T-cell (primary cell): ENCODE measurements at regions not wholly inside any gene's neighbourhood (a gene's known extent, or its start where the extent isn't known, plus 50 kb on each side); places are given as distances from the start of the nearest gene placed in this dataset.

ENCODE experiments used
- ATAC-seq, 4 experiments: fragments of 200-7000 bp in 3 of 4; fragments of 150-1000 bp in 1 of 4; cut with Tn5 transposase; replicated peaks in 1 of 4; 1 replicate in 3 of 4; 2 replicates in 1 of 4; pipeline ENCODE4 v1.10.0; 2021; ENCODE audit warnings: moderate library complexity in 3 of 4, mild to moderate bottlenecking in 2 of 4, moderate number of reproducible peaks in 1 of 4
- CTCF ChIA-PET, 2 donors: fragments of 300-600 bp; sonication (Branson Sonifier 250); formaldehyde crosslinking; loops; one replicate each; lab custom pipeline; 2022; ENCODE audit warnings: antibody characterized with exemption in 2 of 2; lab: Charles Lee
- POLR2A ChIA-PET, 2 donors: fragments of 300-600 bp; sonication (Branson Sonifier 250); formaldehyde crosslinking; loops; one replicate each; lab custom pipeline; 2022; ENCODE audit warnings: antibody characterized with exemption in 2 of 2; lab: Charles Lee
- DNase-seq, 35 experiments: peaks; one replicate each; pipeline versions ENCODE4 v3.0.0 to v3.0.0-alpha.2; 2013 to 2023
- H3K27ac ChIP-seq: one replicate; pipeline ENCODE4 v1.5.1; 2013; ENCODE audit warnings: low read length
- H3K27me3 ChIP-seq, 2 experiments: replicated peaks in 1 of 2; 1 replicate in 1 of 2; 2 replicates in 1 of 2; pipeline versions ENCODE4 v1.6.1 to v1.7.0; 2013; ENCODE audit warnings: low read length in 1 of 2, mixed read lengths in 1 of 2; ENCODE audit not compliant: control insufficient read depth in 2 of 2, insufficient read depth in 2 of 2; ENCODE audit errors: extremely low read depth in 1 of 2
- H3K36me3 ChIP-seq, 2 donors: 1 replicate in 1 of 2; 2 replicates in 1 of 2; pipeline versions ENCODE4 v1.6.1 to v1.7.0; 2013; ENCODE audit warnings: low read length in 1 of 2; ENCODE audit not compliant: control insufficient read depth in 2 of 2, insufficient read depth in 1 of 2; ENCODE audit errors: extremely low read depth in 1 of 2
- H3K4me1 ChIP-seq, 2 experiments: 1 replicate in 1 of 2; 2 replicates in 1 of 2; pipeline versions ENCODE4 v1.6.1 to v1.7.0; 2013; ENCODE audit warnings: low read length in 2 of 2, mixed read lengths in 1 of 2; ENCODE audit not compliant: insufficient read depth in 2 of 2, control insufficient read depth in 1 of 2; ENCODE audit errors: extremely low read depth in 1 of 2
- H3K4me3 ChIP-seq, 2 donors: 1 replicate in 1 of 2; 2 replicates in 1 of 2; pipeline versions ENCODE4 v1.5.1 to v1.7.0; 2013; ENCODE audit warnings: mild to moderate bottlenecking in 2 of 2, low read length in 1 of 2, moderate library complexity in 1 of 2; ENCODE audit not compliant: control insufficient read depth in 1 of 2; ENCODE audit errors: extremely low read depth in 1 of 2
- H3K9me3 ChIP-seq: 2 replicates; pipeline ENCODE4 v1.7.0; 2013
- H3K27ac Mint-ChIP-seq, 2 donors: one replicate each; pipeline ENCODE4 v1.8.0; 2020 to 2021; ENCODE audit warnings: mild to moderate bottlenecking in 2 of 2, mixed read lengths in 2 of 2
- H3K27me3 Mint-ChIP-seq, 2 donors: one replicate each; pipeline ENCODE4 v1.8.0; 2021 to 2022; ENCODE audit warnings: mixed read lengths in 2 of 2
- H3K36me3 Mint-ChIP-seq: one replicate; pipeline ENCODE4 v1.8.0; 2021; ENCODE audit warnings: mixed read lengths
- H3K4me1 Mint-ChIP-seq, 3 donors: one replicate each; pipeline ENCODE4 v1.8.0; 2020 to 2022; ENCODE audit warnings: mixed read lengths in 3 of 3, mild to moderate bottlenecking in 1 of 3
- H3K4me3 Mint-ChIP-seq, 3 donors: one replicate each; pipeline ENCODE4 v1.8.0; 2020 to 2022; ENCODE audit warnings: mild to moderate bottlenecking in 3 of 3, mixed read lengths in 3 of 3, moderate library complexity in 3 of 3
- H3K9me3 Mint-ChIP-seq, 3 donors: one replicate each; pipeline ENCODE4 v1.8.0; 2020 to 2022; ENCODE audit warnings: mixed read lengths in 3 of 3
- WGBS: methylation state at CpG from one replicate; pipeline ENCODE4 v1.1.5; 2013; ENCODE audit warnings: missing lambda C conversion rate; ENCODE audit not compliant: insufficient coverage; 5-methylcytosine and 5-hydroxymethylcytosine counted together

DNA sequence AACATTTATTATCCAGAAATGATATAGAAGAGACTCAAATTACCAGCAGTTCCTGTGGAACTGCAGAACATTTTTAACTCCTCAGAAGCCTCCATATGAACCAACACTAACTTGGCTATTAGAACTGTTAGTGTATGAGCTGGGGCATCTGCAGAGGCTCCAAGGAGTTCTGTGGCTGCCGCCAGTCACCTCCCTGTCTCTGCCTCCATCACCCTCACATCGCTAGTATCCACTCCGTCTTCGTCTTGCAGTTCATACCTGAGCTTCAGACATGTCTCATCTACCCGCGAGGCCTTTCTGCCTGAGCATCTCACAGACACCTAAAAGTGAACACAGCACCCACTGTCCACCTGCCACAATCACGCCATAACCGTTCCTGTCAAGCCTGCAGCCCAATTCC, 89.5 kb upstream of the CST7 start:
- Mint-ChIP-seq H3K9me3 (peaks cover 7 to 17% (median 8%) of the 10 kb centered on the region in 3 donors), H3K4me3 (peak overlapping the region in 1 of 3 donors; percentile 36), H3K36me3 (peaks cover 2% of the 10 kb centered on the region), H3K4me1 (peaks cover 12 to 23% (median 21%) of the 10 kb centered on the region in 3 donors), H3K27ac (no peak overlapping the region), H3K27me3 (peaks cover 12 to 13% of the 10 kb centered on the region in 2 donors)
- no peak for DNase-seq
- Histone ChIP-seq H3K9me3 (no peaks in the 10 kb centered on the region), H3K4me1 (peaks cover 0 to 17% of the 10 kb centered on the region in 2 experiments), H3K27ac (no peak overlapping the region), H3K4me3 (no peak overlapping the region), H3K36me3 (no peaks in the 10 kb centered on the region), H3K27me3 (peaks cover 0 to 27% of the 10 kb centered on the region in 2 experiments)
- CTCF ChIA-PET = no interaction called here
- POLR2A ChIA-PET = no interaction called here
- no peak for ATAC-seq
- WGBS = 95% methylated on average over 8 of the region's 8 CpGs

DNA sequence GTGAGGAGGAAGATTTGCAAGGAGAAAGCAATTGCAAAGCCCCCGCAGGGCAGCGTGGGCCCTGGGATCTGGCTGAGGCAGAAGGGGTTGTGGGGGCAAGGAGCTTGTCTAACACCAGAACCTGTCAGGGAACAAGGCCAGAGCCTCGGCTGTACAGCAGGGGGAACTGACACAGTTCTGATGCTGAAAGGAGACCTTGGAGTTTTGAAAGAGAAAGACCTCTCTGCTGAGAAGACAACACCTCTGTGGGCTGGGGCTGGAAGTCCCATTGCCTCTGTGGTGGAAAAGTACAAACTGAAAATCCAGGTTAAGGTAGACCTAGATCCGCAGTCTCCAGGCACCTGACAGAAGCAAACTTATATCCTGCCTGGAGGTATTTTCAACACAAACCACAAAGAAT, 86.9 kb upstream of the CST7 start:
- no peak for ATAC-seq
- no peak for DNase-seq
- POLR2A ChIA-PET = interaction anchor here in 1 of 2 donors (0.6 kb wide), 1 partner anchor 83 kb away, joined by 3 read pairs; no protein-coding TSS in a partner anchor

DNA sequence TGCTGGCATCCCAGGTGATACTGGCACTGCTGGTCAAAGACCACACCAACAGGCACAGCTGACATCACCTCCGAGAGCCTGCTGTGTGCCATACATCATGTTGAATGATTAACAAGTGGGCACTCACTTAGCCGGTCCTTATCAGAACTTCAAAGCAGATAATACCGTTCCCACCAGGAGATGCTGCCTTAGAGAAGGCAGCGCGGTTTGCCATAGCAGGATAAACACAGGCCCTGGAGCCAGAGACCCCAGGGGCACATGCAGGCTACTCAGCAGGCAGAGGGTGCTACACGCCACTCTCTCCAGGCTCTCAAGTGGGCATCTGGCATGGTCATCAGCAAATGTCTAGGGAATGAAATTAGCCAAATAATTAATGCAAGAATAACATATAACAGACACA, 86.5 kb upstream of the CST7 start:
- no peaks in the 10 kb centered on the region for H3K36me3 ChIP-seq
- Mint-ChIP-seq H3K36me3 (peaks cover 2% of the 10 kb centered on the region), H3K27me3 (peaks cover 13 to 17% of the 10 kb centered on the region in 2 donors), H3K4me1 (peaks cover 12 to 23% (median 21%) of the 10 kb centered on the region in 3 donors), H3K4me3 (no peak overlapping the region), H3K9me3 (peaks cover 11 to 14% (median 14%) of the 10 kb centered on the region in 3 donors), H3K27ac (no peak overlapping the region)
- ATAC-seq (no peak), DNase-seq (no peak)
- H3K4me1 ChIP-seq = peaks cover 0 to 17% of the 10 kb centered on the region in 2 experiments
- WGBS = 90% methylated on average over 5 of the region's 6 CpGs
- CTCF ChIA-PET = no interaction called here
- no peak overlapping the region for H3K4me3 ChIP-seq
- H3K27me3 ChIP-seq = peaks cover 0 to 21% of the 10 kb centered on the region in 2 experiments
- no peak overlapping the region for H3K27ac ChIP-seq
- H3K9me3 ChIP-seq = no peaks in the 10 kb centered on the region
- POLR2A ChIA-PET = no interaction called here

More for the DNA sequence above, 86.9 kb upstream of the CST7 start:
- peaks cover 2% of the 10 kb centered on the region for H3K36me3 Mint-ChIP-seq
- Histone ChIP-seq H3K27me3 (peaks cover 0 to 25% of the 10 kb centered on the region in 2 experiments), H3K9me3 (no peaks in the 10 kb centered on the region), H3K27ac (no peak overlapping the region), H3K4me3 (no peak overlapping the region), H3K4me1 (peaks cover 0 to 17% of the 10 kb centered on the region in 2 experiments), H3K36me3 (no peaks in the 10 kb centered on the region)
- peaks cover 12 to 23% (median 21%) of the 10 kb centered on the region in 3 donors for H3K4me1 Mint-ChIP-seq
- CTCF ChIA-PET = no interaction called here
- WGBS = 83% methylated on average over 4 of the region's 4 CpGs
- peaks cover 11 to 14% (median 14%) of the 10 kb centered on the region in 3 donors for H3K9me3 Mint-ChIP-seq
- H3K4me3 Mint-ChIP-seq = no peak overlapping the region
- no peak overlapping the region for H3K27ac Mint-ChIP-seq
- H3K27me3 Mint-ChIP-seq = peaks cover 13 to 17% of the 10 kb centered on the region in 2 donors

DNA sequence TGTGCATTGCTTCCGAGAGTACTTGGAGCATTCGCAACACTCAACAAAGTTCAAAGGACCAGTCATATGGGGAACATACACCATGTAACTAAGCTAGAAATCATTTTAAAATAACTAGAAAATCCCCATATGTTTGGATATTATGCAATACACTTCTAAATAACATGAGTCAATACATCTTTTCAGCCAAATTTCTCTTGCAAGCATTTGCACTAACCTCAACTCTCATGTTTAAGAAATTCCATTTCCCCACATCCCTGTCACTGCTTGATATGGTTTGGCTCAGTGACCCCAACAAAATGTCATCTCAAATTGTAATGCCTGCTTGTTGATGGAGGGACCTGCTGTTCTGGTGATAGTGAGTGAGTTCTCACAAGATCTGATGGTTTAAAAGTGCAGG, 85.7 kb upstream of the CST7 start:
- Mint-ChIP-seq H3K36me3 (peaks cover 2% of the 10 kb centered on the region), H3K27ac (no peak overlapping the region), H3K4me3 (no peak overlapping the region), H3K9me3 (peaks cover 11 to 14% (median 14%) of the 10 kb centered on the region in 3 donors), H3K27me3 (peaks cover 10 to 13% of the 10 kb centered on the region in 2 donors), H3K4me1 (peaks cover 6 to 19% (median 15%) of the 10 kb centered on the region in 3 donors)
- DNase-seq = no peak
- Histone ChIP-seq H3K4me3 (no peak overlapping the region), H3K27ac (no peak overlapping the region), H3K27me3 (peaks cover 0 to 17% of the 10 kb centered on the region in 2 experiments), H3K4me1 (peaks cover 0 to 15% of the 10 kb centered on the region in 2 experiments), H3K9me3 (no peaks in the 10 kb centered on the region), H3K36me3 (no peaks in the 10 kb centered on the region)
- CTCF ChIA-PET = no interaction called here
- POLR2A ChIA-PET = no interaction called here
- ATAC-seq = no peak
- WGBS = no CpG with 5 or more reads among the region's 2 CpGs

DNA sequence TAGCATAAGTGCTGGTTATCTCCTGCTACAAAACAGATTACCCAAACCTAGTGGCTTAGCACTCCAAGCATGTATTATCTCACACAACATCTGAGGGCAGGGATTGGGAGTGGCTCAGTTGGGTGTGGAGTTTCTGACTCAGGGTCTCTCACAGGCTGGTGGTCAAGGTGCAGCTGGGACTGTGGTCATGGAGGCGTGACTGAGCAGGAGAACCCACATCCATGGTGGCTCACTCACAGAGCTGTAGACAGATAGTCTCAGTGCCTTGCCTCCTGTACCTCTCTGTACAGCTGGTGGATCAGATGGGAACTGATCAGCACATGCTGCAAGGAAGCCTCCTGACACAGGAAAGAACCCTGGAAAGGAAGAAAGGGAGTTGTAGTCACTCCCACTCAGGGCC, 83.1 kb upstream of the CST7 start:
- WGBS = 29% methylated on average over 1 of the region's 1 CpG
- no peak for ATAC-seq
- ChIA-PET POLR2A (no interaction called here), CTCF (no interaction called here)
- Mint-ChIP-seq H3K27ac (no peak overlapping the region), H3K9me3 (peaks cover 11 to 14% (median 14%) of the 10 kb centered on the region in 3 donors), H3K27me3 (peaks cover 3 to 4% of the 10 kb centered on the region in 2 donors), H3K36me3 (peaks cover 2% of the 10 kb centered on the region), H3K4me1 (no peaks in the 10 kb centered on the region), H3K4me3 (no peak overlapping the region)
- peaks cover 0 to 7% of the 10 kb centered on the region in 2 experiments for H3K27me3 ChIP-seq
- no peak overlapping the region for H3K27ac ChIP-seq
- no peaks in the 10 kb centered on the region for H3K4me1 ChIP-seq
- no peaks in the 10 kb centered on the region for H3K36me3 ChIP-seq
- DNase-seq = no peak
- no peak overlapping the region for H3K4me3 ChIP-seq
- no peaks in the 10 kb centered on the region for H3K9me3 ChIP-seq

- POLR2A ChIA-PET = no interaction called here
These were observed 82.3 kb upstream of the CST7 start for GRCh38 chr20:24866742-24867141.

More at GRCh38 chr20:24866742-24867141, 82.3 kb upstream of the CST7 start:
- H3K9me3 ChIP-seq = no peaks in the 10 kb centered on the region
- H3K4me3 ChIP-seq = no peak overlapping the region
- Mint-ChIP-seq H3K27me3 (peaks cover 3 to 4% of the 10 kb centered on the region in 2 donors), H3K9me3 (peaks cover 11 to 14% (median 14%) of the 10 kb centered on the region in 3 donors), H3K27ac (no peak overlapping the region), H3K4me3 (no peak overlapping the region), H3K36me3 (peaks cover 2% of the 10 kb centered on the region), H3K4me1 (no peaks in the 10 kb centered on the region)
- H3K4me1 ChIP-seq = no peaks in the 10 kb centered on the region
- ATAC-seq (no peak), DNase-seq (no peak)
- no peaks in the 10 kb centered on the region for H3K36me3 ChIP-seq
- H3K27ac ChIP-seq = no peak overlapping the region
- peaks cover 0 to 8% of the 10 kb centered on the region in 2 experiments for H3K27me3 ChIP-seq
- CTCF ChIA-PET = no interaction called here
- 86% methylated on average over 2 of the region's 4 CpGs for WGBS
